MM.1S (cell line): ENCODE measurements at regions not wholly inside any gene's neighbourhood (a gene's known extent, or its start where the extent isn't known, plus 50 kb on each side); places are given as distances from the start of the nearest gene placed in this dataset.

Source experiments
- EZH2 ChIP-seq: fragments of 300-600 bp; sonication (generic); optimal IDR thresholded peaks from 2 replicates; pipeline ENCODE3; 2017; ENCODE audit warnings: low read depth, mild to moderate bottlenecking, antibody characterized with exemption, low read length, mixed read lengths
- EZH2phosphoT487 ChIP-seq: fragments of 300-600 bp; sonication (generic); IDR thresholded peaks from 2 replicates; pipeline ENCODE4 v1.6.1; 2018; ENCODE audit warnings: antibody characterized with exemption, low read length
- TF ChIP-seq, protein P1 (sequence below): fragments of 300-600 bp; sonication (generic); IDR thresholded peaks from 2 replicates; pipeline ENCODE4 v1.5.1; 2016; ENCODE audit warnings: antibody characterized with exemption, low read length, mixed read lengths

DNA sequence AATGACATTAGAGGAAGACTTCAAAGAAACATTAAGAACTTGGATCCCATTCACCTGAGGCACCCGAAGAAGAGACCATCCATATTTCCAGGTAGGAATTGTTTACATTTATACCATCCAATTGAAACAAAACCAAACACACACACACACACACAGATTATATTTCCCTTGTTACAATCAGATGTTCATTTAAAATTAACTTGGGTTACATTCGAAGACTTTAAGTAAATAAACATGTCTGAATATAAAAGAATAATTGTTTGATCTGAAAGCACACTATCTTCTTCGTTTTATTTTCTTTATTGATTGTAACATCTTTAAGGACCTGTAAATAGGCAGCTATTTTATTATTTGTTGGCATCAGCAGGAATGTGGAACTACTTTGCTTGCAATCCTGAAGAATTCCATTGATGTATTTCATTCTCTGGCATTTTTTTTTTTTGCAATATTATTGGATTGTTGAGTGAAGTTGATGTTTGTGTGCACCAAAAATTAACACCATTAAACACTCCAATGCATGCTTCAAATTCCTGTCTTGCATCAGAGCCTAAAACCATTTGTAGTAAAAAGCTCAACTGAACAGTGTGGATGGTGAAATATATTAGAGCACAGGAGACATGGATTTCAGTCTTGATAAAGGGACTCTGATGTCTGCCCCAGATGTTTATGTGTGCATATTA lies 85.3 kb upstream of the FRY start:
- TF ChIP-seq, protein P1, sequence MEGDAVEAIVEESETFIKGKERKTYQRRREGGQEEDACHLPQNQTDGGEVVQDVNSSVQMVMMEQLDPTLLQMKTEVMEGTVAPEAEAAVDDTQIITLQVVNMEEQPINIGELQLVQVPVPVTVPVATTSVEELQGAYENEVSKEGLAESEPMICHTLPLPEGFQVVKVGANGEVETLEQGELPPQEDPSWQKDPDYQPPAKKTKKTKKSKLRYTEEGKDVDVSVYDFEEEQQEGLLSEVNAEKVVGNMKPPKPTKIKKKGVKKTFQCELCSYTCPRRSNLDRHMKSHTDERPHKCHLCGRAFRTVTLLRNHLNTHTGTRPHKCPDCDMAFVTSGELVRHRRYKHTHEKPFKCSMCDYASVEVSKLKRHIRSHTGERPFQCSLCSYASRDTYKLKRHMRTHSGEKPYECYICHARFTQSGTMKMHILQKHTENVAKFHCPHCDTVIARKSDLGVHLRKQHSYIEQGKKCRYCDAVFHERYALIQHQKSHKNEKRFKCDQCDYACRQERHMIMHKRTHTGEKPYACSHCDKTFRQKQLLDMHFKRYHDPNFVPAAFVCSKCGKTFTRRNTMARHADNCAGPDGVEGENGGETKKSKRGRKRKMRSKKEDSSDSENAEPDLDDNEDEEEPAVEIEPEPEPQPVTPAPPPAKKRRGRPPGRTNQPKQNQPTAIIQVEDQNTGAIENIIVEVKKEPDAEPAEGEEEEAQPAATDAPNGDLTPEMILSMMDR = no peak
- TF ChIP-seq EZH2phosphoT487 (no peak), EZH2 (no peak)
